ENCODE measurements at regions not wholly inside any gene's neighbourhood (a gene's known extent, or its start where the extent isn't known, plus 50 kb on each side); places are given as distances from the start of the nearest gene placed in this dataset.

- TF ChIP-seq EZH2 (IDR thresholded peaks at IDR 0.05; ENCODE audit: borderline replicate concordance, insufficient read depth, low read length, poor library complexity, severe bottlenecking), result no peak
Observed at GRCh38 chr1:192918259-192918658, 109.4 kb downstream of the RGS2 start (continued).

DNA sequence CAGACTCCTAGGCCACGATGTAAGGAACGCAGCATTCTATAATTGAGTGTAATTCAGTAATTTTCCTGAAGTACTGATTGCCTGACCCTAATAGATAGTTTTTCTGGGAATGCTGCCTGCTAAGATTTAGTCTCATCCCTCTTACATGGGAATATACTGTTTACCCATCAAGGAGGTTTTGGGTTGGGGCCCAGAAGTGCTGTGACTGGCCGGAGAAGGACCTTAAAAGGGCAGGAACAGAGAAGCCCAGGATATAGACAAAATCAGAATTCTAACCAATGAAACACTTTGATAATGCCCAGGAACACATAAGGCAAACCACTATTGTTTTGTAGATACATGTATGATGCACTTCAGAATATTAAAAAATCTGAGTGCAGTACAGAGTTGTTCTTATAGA, 111.6 kb downstream of the RGS2 start:
- Histone ChIP-seq H2AFZ (ENCODE audit: low read depth, low read length) (no peak overlapping the region), H3K36me3 (ENCODE audit: insufficient read depth, low read length) (no peaks in the 10 kb centered on the region), H3K4me3 (ENCODE audit: low read length) (no peak overlapping the region), H3F3A (ENCODE audit: insufficient read depth, low read length, poor library complexity, severe bottlenecking) (no peaks in the 10 kb centered on the region), H3K4me2 (ENCODE audit: low read length) (no peak overlapping the region), H3K9me3 (ENCODE audit: low read length) (no peaks in the 10 kb centered on the region), H3K79me2 (replicated peaks; ENCODE audit: insufficient read depth, low read length) (no peaks in the 10 kb centered on the region), H3K9me2 (ENCODE audit: insufficient read depth, low read length) (no peaks in the 10 kb centered on the region), H4K20me1 (ENCODE audit: insufficient read depth) (no peaks in the 10 kb centered on the region), H3K27me3 (ENCODE audit: insufficient read depth, low read depth, low read length) (no peaks in the 10 kb centered on the region), H3K27ac (ENCODE audit: low read length) (no peak overlapping the region), H3K9ac (ENCODE audit: low read length) (no peak overlapping the region)
- TF ChIP-seq EP300 (conservative IDR thresholded peaks at IDR 0.05; ENCODE audit: poor library complexity, severe bottlenecking) (no peak), MXI1 (conservative IDR thresholded peaks at IDR 0.05; ENCODE audit: poor library complexity, severe bottlenecking) (no peak), TAF1 (IDR thresholded peaks at IDR 0.05; ENCODE audit: low read depth) (no peak), SMC3 (conservative IDR thresholded peaks at IDR 0.05; ENCODE audit: poor library complexity) (no peak), POLR2AphosphoS5 (IDR thresholded peaks at IDR 0.05) (no peak), RAD21 (conservative IDR thresholded peaks at IDR 0.05) (no peak)

DNA sequence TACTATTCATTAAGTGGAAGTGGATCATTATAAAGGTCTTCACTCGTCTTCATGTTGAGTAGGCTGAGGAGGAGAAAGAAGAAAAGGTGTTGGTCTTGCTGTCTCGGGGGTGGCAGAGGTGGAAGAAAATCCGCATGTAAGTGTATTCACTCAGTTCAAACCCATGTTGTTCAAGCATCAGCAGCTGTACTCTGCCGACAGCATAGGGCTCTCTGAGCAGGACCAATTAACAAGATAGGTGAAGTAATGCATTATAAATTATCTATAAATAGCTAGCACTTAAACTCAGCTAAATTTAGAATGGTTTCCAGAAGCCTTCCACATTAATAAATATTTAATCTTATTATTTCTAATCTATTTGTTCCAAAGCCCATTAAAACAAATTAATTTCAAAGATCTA, 116.8 kb downstream of the RGS2 start:
- no peak overlapping the region for H3K4me3 ChIP-seq (ENCODE audit: low read length)
- no peak for TF ChIP-seq POLR2AphosphoS5 (IDR thresholded peaks at IDR 0.05)
- no peak for TF ChIP-seq RAD21 (conservative IDR thresholded peaks at IDR 0.05)
- TF ChIP-seq REST (IDR thresholded peaks at IDR 0.05; ENCODE audit: borderline replicate concordance), result no peak
- no peak overlapping the region for H3K9ac ChIP-seq (ENCODE audit: low read length)
- H2AFZ ChIP-seq (ENCODE audit: low read depth, low read length), result no peak overlapping the region
- H3K79me2 ChIP-seq (replicated peaks; ENCODE audit: insufficient read depth, low read length), result no peaks in the 10 kb centered on the region
- no peaks in the 10 kb centered on the region for H4K20me1 ChIP-seq (ENCODE audit: insufficient read depth)
- no peak overlapping the region for H3K4me2 ChIP-seq (ENCODE audit: low read length)
- no peaks in the 10 kb centered on the region for H3K36me3 ChIP-seq (ENCODE audit: insufficient read depth, low read length)
- H3K9me3 ChIP-seq (ENCODE audit: low read length), result no peaks in the 10 kb centered on the region
- no peaks in the 10 kb centered on the region for H3K27me3 ChIP-seq (ENCODE audit: insufficient read depth, low read depth, low read length)
- no peak overlapping the region for H3K27ac ChIP-seq (ENCODE audit: low read length)
- no peaks in the 10 kb centered on the region for H3F3A ChIP-seq (ENCODE audit: insufficient read depth, low read length, poor library complexity, severe bottlenecking)
- H3K9me2 ChIP-seq (ENCODE audit: insufficient read depth, low read length), result no peaks in the 10 kb centered on the region

- Histone ChIP-seq H4K20me1 (ENCODE audit: insufficient read depth) (no peaks in the 10 kb centered on the region), H3K27ac (ENCODE audit: low read length) (no peak overlapping the region), H3K36me3 (ENCODE audit: insufficient read depth, low read length) (no peaks in the 10 kb centered on the region), H3K27me3 (ENCODE audit: insufficient read depth, low read depth, low read length) (no peaks in the 10 kb centered on the region), H3F3A (ENCODE audit: insufficient read depth, low read length, poor library complexity, severe bottlenecking) (no peaks in the 10 kb centered on the region), H3K79me2 (replicated peaks; ENCODE audit: insufficient read depth, low read length) (no peaks in the 10 kb centered on the region), H3K9ac (ENCODE audit: low read length) (no peak overlapping the region), H2AFZ (ENCODE audit: low read depth, low read length) (no peak overlapping the region), H3K9me2 (ENCODE audit: insufficient read depth, low read length) (no peaks in the 10 kb centered on the region), H3K4me2 (ENCODE audit: low read length) (no peak overlapping the region), H3K4me3 (ENCODE audit: low read length) (no peak overlapping the region), H3K9me3 (ENCODE audit: low read length) (no peaks in the 10 kb centered on the region)
- TF ChIP-seq EZH2 (IDR thresholded peaks at IDR 0.05; ENCODE audit: borderline replicate concordance, insufficient read depth, low read length, poor library complexity, severe bottlenecking) (no peak), SMC3 (conservative IDR thresholded peaks at IDR 0.05; ENCODE audit: poor library complexity) (no peak), POLR2AphosphoS5 (IDR thresholded peaks at IDR 0.05) (no peak), EP300 (conservative IDR thresholded peaks at IDR 0.05; ENCODE audit: poor library complexity, severe bottlenecking) (no peak), RAD21 (conservative IDR thresholded peaks at IDR 0.05) (no peak), MXI1 (conservative IDR thresholded peaks at IDR 0.05; ENCODE audit: poor library complexity, severe bottlenecking) (no peak), REST (IDR thresholded peaks at IDR 0.05; ENCODE audit: borderline replicate concordance) (no peak), CTCF (IDR thresholded peaks at IDR 0.05; ENCODE audit: poor library complexity, severe bottlenecking) (no peak), TAF1 (IDR thresholded peaks at IDR 0.05; ENCODE audit: low read depth) (no peak)
Observed at GRCh38 chr1:192926736-192927135, 117.9 kb downstream of the RGS2 start.
